ENCODE measurements at regions not wholly inside any gene's neighbourhood (a gene's known extent, or its start where the extent isn't known, plus 50 kb on each side); places are given as distances from the start of the nearest gene placed in this dataset.

DNA sequence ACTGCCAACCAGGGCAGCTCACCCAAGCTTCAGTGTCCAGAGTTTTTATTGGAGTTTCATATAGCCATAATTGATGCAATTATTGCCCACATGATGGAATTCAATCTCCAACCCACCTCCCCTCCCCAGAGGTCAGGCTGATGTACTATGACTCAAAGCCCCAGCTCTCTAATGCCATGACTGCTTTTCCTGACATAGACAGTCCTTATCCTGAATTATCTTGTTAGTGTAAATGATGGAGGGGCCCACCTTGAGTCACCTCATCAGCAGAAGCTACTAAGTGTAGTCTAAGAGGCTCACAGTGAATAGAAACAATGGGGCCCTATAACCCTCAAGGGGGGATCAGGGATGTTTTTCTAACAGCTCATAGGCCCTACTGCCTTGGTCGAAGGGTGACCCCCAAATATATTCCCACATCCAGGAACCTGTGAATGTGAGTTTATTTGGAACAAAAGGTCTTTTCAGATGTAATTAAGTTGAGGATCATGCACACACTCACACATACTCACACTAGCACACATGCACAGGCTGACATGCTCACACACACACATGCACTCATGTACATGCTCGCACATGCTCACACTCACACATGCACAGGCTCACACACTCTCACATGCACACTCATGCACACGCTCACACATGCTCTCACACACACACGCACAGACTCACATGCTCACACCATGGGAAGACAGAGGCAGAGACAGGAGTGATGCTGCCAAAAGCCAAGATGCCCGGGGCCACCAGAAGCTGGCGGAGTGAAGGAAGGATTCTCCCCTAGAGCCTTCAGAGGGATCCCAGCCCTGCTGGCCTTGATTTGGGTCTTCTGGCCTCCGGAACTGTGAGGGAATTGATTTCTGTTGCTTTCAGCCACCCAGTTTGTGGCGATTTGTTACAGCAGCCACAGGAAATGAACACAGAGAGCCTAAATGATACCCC lies 131.2 kb upstream of the SMAD3 start:
- in situ Hi-C loops (cut with HindIII; ENCODE audit: low pct_unique_long_range_greater_than_20kb, low sequenced_read_pairs): no loop called here
- DNase-seq (ENCODE audit: low read depth, low spot score): no peak

DNA sequence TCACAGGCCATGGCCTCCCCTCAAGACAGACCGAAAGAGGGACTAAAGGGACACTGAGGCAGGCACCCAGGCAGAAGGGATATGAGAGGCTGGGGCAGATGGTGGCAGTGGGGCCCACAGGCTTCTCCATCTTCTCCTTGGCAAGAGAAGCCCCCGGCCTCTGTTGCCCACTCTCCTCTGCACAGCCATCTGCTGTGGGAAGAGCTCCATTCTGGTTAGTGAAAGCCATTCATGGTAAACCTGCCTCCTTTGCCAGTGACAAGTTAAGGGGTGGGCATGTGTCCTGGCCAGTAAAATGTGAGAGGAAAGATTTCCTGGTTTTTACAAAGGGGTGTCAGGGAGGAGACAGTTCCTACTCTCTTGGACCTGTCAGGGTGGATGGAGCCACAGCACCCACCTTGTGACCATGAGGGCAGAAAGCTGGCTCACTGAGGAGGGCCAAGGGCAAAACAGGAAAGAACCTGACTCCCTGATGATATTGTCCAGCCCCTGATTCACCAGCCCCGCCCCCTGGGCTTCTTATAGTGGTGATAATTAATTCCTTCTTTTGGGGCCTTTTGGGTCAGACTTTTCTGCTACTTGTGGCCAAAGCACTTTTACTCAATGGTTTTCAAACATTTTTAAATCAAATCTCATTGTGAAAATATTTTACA lies 130.4 kb upstream of the SMAD3 start:
- in situ Hi-C loops (cut with HindIII; ENCODE audit: low pct_unique_long_range_greater_than_20kb, low sequenced_read_pairs): no loop called here
- DNase-seq (ENCODE audit: low read depth, low spot score): no peak

DNA sequence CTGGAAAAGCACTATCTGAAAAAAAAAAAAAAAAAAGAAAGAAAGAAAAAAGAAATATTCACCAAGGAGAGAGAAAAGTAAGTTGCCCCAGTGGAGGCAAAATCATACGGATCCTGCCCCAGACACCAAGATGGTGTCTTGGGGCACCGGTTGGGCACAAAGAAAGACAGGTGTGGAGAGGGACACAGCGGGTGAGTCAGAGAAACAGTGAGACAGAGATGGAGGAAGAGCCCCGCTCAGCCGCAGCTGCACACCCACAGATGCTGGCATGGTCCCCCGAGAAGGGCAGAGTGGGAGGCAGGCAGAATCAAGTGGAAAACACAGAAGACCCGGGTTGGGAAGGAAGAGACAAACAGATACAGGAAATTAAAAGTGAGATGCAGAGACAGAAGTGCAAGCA lies 129.7 kb upstream of the SMAD3 start:
- DNase-seq (ENCODE audit: low read depth, low spot score): no peak
- in situ Hi-C loops (cut with HindIII; ENCODE audit: low pct_unique_long_range_greater_than_20kb, low sequenced_read_pairs): no loop called here

DNA sequence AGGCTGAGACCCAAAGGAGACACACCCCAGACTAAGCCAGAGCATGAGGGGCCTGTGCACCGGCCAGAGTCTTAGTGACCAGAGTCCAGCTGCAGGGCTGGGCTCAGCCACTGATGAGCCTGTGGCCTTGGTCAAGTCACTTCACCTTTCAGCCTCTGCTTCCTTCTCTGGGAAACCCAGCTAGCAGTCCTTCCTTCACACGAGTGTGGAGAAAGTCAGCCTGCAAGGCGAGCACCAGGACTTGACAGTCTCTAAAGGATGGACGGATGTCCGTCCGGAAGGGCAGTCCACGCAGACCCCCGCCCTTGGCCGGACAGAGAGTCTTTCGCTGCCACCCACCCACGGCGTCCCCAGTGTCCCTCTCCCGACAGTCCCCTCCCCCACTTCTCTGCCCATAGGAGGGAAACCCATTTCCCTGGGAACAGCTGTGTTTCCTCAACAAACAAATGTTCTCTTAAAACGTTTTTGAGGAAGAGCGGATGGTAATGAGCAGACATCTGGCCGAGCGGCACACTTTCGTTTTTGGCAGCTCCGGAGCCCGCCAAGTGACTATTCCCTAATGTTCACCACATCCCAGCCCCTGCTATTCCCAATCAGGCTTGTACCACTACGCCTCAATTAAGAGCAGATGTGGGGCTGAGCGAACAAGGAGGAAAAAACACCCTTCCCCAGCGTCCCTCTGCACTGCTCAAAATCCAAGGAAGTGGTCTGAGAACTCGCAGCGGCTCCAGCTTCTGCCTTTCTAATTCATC lies 129.1 kb upstream of the SMAD3 start:
- in situ Hi-C loops (cut with HindIII; ENCODE audit: low pct_unique_long_range_greater_than_20kb, low sequenced_read_pairs): no loop called here
- DNase-seq (ENCODE audit: low read depth, low spot score): no peak

DNA sequence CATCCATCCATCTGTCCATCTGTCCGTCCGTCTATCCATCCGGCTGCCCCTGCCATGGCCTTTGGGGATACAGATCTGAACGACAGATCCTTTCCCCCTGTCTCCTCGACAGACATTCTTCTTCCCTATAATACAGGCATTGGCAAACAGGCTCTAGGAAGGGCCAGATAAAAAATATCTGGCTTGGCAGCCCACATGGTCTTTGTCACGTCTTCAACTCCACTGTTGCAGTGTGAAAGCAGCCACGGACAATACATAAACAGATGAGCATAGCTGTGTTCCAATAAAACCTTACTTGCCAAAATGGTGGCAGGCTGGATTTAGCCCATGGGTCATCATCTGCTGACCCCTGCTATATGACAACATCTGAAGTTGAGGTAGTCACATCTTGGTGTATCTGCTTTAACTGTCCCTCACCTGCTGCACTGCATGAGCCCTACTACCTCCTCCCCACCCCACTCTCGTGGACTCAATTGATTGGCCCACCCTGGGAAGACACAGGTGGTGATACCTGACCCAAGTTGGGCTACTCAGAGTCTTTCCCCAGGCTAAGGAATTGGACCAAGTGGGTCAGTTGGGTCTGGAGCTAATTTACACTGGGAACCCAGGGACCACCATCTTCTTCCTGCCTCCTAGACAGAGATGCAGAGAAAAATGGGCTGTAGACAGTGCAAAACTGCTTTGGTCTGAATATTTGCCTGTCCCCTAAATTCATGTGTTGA lies 128.4 kb upstream of the SMAD3 start:
- in situ Hi-C loops (cut with HindIII; ENCODE audit: low pct_unique_long_range_greater_than_20kb, low sequenced_read_pairs): no loop called here
- no peak for DNase-seq (ENCODE audit: low read depth, low spot score)

DNA sequence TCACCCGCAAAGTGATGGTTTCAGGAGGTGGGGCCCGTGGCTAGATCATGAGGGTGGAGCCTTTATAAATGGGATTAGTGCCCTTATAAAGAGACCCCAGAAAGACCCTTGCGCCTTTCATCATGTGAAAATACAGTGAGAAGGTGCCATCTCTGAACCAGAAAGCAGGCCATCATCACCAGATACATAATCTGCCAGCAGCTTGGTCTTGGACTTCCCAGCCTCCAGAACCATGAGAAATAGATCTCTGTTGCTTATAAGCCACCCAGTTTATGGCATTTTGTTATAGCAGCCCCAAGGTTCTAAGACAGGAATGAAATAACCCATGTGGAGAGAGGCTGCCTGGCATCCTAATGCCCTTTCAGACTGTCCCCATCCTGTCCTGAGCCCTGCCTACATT lies 127.8 kb upstream of the SMAD3 start:
- in situ Hi-C loops (cut with HindIII; ENCODE audit: low pct_unique_long_range_greater_than_20kb, low sequenced_read_pairs): no loop called here
- DNase-seq (ENCODE audit: low read depth, low spot score): no peak

DNA sequence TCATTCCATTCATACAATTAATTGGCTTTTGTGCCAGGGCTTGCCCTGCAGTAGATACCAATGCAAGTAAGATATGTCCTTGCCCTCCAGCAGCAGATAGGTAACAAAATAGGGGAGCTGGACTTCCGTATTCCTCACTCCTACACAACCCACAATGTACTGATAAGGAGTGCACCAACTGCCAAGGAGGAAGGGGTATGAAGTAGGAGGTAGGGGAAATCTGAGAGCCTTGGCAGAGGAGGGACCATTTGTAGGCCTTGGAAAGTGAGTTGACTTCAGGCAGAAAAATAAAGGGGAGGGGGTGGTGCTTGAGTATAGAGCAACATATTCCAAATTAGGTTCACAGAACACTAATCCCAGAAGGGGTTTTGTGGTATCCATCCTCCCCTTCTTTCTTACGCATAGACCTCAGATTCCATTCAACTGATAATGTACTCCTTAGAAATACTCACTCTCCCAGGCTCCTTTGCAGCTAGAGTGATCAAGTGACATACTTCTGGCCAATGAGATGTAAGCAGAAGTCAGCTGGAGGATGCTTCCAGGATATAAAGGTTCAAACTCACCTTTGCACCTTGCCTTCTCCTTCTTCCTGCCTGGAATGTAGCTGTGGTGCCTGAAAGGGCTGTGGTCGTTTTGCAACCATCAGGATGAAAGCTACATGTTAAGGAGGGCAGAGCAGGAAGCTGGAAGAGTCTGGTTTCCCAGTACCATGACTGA lies 127.1 kb upstream of the SMAD3 start:
- in situ Hi-C loops (cut with HindIII; ENCODE audit: low pct_unique_long_range_greater_than_20kb, low sequenced_read_pairs): no loop called here
- DNase-seq (ENCODE audit: low read depth, low spot score): no peak

DNA sequence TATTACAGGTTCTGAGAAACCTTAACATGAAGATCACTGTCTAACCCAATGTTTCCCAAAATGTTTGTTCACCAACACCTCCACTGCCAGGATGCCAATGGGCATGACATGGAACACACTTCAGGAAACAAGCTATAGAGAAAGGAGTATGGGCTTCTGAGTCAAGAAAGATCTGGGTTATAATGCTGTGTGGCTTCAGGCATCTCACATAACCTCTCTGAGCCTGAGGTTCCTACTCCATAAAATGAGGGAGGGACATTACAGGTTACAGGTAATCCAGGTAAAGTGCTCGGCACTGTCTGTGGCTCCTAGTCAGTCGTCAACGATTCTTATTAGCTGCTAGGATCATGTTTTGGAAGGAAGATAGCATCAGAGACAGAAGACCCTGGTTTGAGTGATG lies 126.4 kb upstream of the SMAD3 start:
- in situ Hi-C loops (cut with HindIII; ENCODE audit: low pct_unique_long_range_greater_than_20kb, low sequenced_read_pairs): no loop called here
- DNase-seq (ENCODE audit: low read depth, low spot score): no peak

DNA sequence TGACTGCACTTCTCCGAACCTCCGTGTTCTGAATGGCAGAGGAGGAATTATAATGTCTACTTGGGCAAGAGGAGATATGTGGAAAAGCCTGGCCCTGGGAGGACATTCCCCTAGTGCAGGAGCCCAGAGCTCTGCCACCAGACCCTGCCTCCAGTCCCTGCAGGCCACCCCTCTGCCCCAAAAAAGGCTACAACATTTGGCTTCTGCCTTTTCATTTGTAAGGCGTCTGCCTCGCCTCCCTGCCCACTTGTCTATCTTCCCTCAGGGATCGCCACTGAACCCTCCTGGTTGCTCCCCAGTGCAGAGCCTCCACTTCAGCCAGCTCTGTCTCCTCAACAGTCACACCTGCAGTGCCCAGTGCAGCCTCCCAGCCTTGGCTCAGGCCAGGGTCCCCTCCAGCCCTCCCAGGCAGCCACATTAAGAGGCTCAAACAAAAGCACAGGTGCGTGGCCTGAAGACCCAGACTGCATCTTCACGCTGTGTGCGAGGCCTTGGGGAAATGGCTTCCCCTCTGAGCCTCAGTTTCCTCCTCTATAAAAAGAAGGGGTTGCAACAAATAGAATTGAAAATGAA lies 125.9 kb upstream of the SMAD3 start:
- in situ Hi-C loops (cut with HindIII; ENCODE audit: low pct_unique_long_range_greater_than_20kb, low sequenced_read_pairs): no loop called here
- no peak for DNase-seq (ENCODE audit: low read depth, low spot score)

DNA sequence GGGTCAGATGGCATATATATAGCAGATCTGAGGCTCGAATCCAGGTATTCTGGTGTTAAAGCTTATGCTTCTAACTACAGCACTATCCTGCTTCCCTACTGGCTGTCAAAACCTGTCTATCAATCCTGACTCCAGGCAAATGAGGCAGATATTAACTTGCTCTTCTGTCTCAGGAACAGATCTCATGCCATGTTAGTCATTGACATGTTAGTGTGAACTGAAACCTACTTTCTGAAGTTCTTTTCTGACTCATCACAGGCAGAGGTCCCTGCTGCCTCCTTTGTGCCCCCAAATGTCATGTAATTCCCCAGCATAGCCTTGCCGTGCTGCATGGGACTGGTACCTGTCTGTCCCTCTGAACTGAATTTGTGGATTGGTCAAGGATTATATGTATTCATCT lies 125.0 kb upstream of the SMAD3 start:
- no peak for DNase-seq (ENCODE audit: low read depth, low spot score)
- in situ Hi-C loops (cut with HindIII; ENCODE audit: low pct_unique_long_range_greater_than_20kb, low sequenced_read_pairs): no loop called here

DNA sequence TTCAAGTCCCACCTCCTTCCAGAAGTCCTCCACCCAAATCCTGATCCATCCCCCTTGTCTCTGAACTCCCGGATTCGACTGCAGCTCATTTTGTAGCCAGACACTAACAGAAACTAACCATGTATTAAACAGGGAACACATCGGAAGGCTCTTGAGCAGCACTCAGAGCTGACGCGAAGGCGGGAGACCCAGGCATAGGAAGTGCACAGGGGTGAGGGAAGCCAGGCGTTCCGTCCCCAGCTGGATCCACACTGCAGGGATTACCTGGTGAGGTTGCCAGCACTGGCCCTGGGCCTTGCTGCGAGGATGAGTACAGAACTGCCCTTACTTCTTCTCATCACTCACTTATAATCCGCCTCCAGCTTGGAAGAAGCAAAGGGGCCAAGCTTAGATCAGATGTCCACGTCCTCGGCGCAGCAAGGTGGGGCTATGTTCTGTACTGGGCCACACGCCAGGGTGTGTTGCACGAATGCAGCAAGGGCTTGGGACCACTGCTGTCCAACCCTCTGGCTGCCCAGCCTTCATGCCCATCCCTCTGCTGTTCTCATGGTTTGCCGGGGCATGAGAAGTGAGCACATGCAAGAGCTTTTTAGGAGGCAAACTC lies 124.2 kb upstream of the SMAD3 start:
- no peak for DNase-seq (ENCODE audit: low read depth, low spot score)
- in situ Hi-C loops (cut with HindIII; ENCODE audit: low pct_unique_long_range_greater_than_20kb, low sequenced_read_pairs): no loop called here

DNA sequence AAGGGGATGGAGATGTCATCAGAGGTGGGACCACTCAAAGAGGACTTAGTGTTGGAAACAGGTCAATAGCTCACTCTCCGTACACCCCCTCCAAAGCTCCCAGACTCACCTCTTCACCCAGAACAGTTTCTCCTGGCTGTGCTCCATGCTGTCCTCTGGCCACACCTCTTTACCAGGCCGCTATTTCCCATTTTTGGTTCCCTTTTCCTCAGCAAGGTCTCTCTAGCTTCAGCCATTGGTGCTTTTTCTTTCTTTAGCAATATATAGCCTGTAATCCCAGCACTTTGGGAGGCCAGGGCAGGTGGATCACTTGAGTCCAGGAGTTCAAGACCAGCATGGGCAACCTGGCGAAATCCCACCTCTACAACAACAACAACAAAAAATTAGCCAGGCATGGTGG lies 123.6 kb upstream of the SMAD3 start:
- no peak for DNase-seq (ENCODE audit: low read depth, low spot score)
- in situ Hi-C loops (cut with HindIII; ENCODE audit: low pct_unique_long_range_greater_than_20kb, low sequenced_read_pairs): no loop called here

DNA sequence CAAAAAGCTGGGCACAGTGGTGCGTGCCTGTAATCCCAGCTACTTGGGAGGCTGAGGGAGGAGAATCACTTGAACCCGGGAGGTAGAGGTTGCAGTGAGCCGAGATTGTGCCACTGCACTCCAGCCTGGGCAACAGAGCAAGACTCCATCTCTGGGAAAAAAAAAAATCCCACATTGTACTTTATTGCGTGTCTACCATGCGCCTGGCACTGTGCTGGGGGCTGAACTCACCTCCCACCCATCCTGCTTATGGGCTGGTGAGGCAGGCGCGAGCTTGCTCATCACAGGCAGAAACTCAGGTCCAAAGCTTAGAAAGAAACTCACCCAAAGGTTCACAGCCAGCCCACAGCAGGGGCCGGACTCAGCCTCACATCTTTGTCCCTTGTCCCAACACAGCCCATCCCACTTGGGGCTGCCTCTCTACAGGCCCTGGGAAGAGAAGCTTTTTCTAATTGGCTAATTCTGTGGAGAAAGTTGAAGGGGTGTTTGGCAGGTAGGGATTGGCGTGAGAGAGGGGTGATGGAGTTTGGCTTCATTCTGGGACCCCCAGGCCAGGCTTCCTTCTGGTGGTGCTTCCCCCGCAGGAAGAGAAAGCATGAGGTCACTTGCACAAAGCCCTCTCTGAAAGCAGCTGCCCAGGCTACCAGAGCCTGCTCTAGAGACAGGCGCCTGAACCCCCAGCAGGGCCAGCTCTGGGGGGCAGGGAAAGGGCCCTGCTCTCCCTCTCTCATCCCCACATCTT lies 122.6 kb upstream of the SMAD3 start:
- no peak for DNase-seq (ENCODE audit: low read depth, low spot score)
- in situ Hi-C loops (cut with HindIII; ENCODE audit: low pct_unique_long_range_greater_than_20kb, low sequenced_read_pairs): no loop called here

DNA sequence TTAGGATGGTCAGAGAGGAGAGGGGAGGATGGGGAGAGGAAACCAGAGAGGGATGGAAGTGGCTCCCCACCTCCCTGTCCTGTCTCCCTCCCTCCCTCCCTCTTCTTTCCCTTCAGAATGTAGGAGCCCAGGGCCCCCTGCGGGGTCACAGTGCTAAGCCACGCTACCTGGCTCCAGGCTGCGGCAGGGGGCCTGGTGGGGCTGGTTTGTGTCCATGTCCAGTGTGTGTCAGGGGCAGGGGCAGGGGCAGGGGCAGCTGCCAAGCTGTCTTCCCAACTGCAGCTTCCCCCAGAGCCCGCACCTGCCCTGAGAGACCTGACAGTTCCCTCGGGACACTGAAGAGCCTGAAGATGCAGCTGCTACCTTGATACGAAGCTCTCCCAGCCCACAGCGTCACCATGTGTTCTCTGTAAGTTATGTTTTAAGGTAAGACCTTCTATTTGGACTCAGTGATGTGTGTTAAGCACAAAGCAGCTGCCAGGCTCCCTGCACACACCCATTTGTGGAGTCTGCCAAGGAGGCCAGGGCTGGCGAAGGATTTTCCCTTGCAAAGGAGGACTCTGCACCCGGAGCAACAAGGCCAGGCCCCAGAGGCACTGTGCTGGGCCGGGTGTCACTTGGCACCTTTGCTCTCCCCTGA lies 121.8 kb upstream of the SMAD3 start:
- in situ Hi-C loops (cut with HindIII; ENCODE audit: low pct_unique_long_range_greater_than_20kb, low sequenced_read_pairs): no loop called here
- no peak for DNase-seq (ENCODE audit: low read depth, low spot score)

DNA sequence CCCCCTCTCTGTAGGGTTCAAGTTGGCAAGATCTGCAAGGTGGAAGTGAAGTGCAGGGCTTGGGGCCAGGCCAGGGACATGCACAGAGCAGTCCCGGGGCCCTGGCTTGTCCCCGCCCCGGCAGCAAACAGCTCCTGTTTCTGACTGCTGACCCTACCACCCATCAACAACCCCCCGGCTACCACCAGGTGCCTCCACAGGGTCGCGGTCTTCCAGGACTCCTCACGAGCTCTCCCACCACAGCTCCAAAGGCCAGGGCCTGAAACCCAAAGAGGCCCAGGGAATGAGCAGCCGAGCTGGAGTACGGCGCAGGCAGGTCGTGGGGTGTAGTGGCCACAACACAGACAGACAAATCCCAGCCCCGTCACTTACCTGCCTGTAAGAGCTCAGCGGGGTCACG lies 121.3 kb upstream of the SMAD3 start:
- no peak for DNase-seq (ENCODE audit: low read depth, low spot score)
- in situ Hi-C loops (cut with HindIII; ENCODE audit: low pct_unique_long_range_greater_than_20kb, low sequenced_read_pairs): no loop called here

DNA sequence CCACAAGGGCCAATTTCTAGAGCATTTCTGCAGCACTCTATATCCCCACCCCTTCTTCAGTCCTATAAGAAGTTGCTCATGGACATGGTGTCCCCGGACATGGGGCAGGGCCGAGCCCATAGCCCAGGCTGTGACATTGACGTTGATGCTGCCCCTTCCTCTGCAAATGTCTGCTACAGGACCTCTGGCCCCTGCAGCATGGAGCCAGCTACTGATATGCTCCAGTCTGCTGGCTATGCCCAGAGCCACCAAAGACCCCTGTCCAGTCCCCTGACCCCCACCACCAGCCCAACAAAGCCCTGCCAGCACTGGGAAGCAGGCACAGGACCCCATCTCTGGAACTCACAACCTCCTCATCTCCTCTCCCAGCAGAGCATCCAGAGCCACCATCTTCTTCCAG lies 120.1 kb upstream of the SMAD3 start:
- DNase-seq (ENCODE audit: low read depth, low spot score): no peak
- in situ Hi-C loops (cut with HindIII; ENCODE audit: low pct_unique_long_range_greater_than_20kb, low sequenced_read_pairs): no loop called here

Data from SK-MEL-5 (cell line).